ENCODE measurements at regions not wholly inside any gene's neighbourhood (a gene's known extent, or its start where the extent isn't known, plus 50 kb on each side); places are given as distances from the start of the nearest gene placed in this dataset.
A peak's percentile ranks its signal among the peaks of the same experiment; 100 is the strongest.

DNA sequence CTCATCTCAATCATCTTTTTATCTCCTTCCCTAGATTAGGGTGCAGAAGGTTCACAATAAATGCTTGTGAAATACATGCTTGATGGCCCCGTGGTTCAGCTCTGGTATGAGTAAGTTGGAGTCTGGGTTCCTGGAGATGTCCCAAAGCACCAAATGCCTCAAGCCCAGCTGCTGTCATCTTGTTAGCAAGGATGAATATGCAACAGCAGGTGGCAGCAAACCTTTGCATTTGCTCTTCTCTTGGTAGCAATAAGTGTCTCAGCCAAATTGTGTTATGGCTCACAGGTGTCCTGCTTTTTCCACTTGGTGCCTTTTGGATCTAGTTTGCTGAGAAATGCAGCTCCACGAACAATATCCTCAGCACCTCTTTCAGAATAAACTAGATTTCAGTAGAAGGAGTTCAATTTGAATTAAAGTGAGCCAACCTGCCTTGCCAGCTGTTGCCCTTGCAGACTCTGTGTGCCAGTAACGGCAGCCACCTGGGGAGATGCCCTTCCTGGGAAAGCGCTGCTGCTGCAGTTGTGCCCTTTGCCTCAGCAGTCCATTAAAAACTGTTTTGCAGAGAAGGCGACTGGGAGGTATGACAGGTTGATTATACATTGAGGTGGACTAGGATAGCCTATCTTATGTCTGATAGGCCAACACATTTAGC, 417.3 kb downstream of the SNAPC1 start:
- H3K4me3 ChIP-seq (ENCODE audit: low read depth, low read length): no peak overlapping the region
- TF ChIP-seq, protein P1, sequence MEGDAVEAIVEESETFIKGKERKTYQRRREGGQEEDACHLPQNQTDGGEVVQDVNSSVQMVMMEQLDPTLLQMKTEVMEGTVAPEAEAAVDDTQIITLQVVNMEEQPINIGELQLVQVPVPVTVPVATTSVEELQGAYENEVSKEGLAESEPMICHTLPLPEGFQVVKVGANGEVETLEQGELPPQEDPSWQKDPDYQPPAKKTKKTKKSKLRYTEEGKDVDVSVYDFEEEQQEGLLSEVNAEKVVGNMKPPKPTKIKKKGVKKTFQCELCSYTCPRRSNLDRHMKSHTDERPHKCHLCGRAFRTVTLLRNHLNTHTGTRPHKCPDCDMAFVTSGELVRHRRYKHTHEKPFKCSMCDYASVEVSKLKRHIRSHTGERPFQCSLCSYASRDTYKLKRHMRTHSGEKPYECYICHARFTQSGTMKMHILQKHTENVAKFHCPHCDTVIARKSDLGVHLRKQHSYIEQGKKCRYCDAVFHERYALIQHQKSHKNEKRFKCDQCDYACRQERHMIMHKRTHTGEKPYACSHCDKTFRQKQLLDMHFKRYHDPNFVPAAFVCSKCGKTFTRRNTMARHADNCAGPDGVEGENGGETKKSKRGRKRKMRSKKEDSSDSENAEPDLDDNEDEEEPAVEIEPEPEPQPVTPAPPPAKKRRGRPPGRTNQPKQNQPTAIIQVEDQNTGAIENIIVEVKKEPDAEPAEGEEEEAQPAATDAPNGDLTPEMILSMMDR (IDR thresholded peaks at IDR 0.05; ENCODE audit: low read depth, low read length): peak; percentile 49

- H3K4me3 ChIP-seq (ENCODE audit: low read depth, low read length): no peak overlapping the region
- TF ChIP-seq, protein P1 (IDR thresholded peaks at IDR 0.05; ENCODE audit: low read depth, low read length): no peak
Measured at GRCh38 chr14:62181591-62181990, 419.4 kb downstream of the SNAPC1 start.

DNA sequence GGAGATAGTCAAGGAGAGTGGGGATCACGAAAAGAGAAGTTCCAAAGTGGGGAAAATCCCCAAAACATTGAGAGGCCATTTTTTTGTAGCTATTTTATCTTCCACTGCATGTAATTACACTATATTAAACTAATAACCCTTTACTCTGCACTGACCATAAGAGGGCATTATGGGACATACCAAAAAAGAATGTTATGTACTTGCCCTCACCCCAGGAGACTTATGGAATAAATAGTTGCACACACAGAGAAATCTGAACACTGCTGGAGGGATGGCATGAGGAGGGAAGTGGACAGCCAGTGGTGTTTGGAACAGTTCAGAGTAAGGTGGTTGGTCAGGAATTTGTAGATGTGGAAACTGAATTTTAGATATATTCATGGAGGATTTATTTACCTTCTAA, 422.9 kb downstream of the SNAPC1 start:
- no peak overlapping the region for H3K4me3 ChIP-seq (ENCODE audit: low read depth, low read length)
- TF ChIP-seq, protein P1 (IDR thresholded peaks at IDR 0.05; ENCODE audit: low read depth, low read length): no peak

DNA sequence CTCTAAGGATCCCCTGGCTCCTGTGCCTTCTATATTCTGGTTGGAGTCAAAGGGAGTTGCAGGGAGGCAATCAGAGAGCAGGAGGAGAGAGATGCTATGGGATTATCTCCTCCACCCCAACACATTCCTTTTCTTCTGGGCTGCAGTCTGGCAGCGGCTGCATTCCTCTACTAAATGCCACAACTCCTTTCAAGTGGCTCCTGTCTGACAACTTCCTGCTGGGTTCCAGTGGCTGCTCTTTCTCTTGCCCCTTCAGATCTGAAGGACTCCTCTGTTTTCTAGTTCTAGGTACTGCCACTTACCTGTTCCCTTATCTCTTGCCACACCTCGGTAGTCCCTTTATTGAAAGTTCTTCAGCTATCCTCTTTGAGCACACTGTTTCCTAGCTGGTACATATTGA, 425.0 kb downstream of the SNAPC1 start:
- H3K4me3 ChIP-seq (ENCODE audit: low read depth, low read length): no peak overlapping the region
- TF ChIP-seq, protein P1 (IDR thresholded peaks at IDR 0.05; ENCODE audit: low read depth, low read length): no peak

GRCh38 chr14:62189698-62190097, 427.5 kb downstream of the SNAPC1 start:
- TF ChIP-seq, protein P1 (IDR thresholded peaks at IDR 0.05; ENCODE audit: low read depth, low read length): no peak

GRCh38 chr14:62206456-62206855, 444.2 kb downstream of the SNAPC1 start:
- H3K4me3 ChIP-seq (ENCODE audit: low read depth, low read length): no peak overlapping the region
- TF ChIP-seq, protein P1 (IDR thresholded peaks at IDR 0.05; ENCODE audit: low read depth, low read length): no peak

More at GRCh38 chr14:62189698-62190097, 427.5 kb downstream of the SNAPC1 start:
- H3K4me3 ChIP-seq (ENCODE audit: low read depth, low read length): no peak overlapping the region

DNA sequence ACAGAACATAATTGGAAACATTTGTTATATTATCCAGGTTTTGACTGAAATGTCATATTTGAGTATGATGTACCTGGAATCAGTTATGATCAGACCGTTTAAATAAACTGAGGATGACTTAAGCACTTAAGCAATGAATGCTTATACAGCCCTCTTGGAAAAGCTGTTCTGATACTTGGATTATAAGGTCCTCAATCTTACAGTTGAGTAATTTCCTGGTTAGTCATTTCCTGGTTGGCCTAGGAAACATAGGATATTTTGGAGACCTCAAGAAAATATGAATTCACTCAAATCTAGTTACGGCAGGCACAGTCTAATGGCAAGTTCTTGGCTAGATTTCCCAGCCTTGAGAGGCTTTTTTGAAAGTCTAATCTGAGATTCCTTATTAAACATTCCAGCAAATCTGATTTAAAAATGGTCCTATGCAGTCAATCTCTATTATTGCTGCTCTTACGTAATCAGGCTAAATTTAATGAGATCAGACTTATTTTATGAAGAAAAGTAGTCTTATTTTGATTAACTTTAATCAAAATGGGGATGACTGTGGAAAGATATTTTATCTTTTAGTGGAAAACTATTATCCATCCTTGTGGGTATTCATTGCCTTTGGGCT, 447.2 kb downstream of the SNAPC1 start:
- H3K4me3 ChIP-seq (ENCODE audit: low read depth, low read length): no peak overlapping the region
- TF ChIP-seq, protein P1 (IDR thresholded peaks at IDR 0.05; ENCODE audit: low read depth, low read length): no peak
